ENCODE measurements at regions not wholly inside any gene's neighbourhood (a gene's known extent, or its start where the extent isn't known, plus 50 kb on each side); places are given as distances from the start of the nearest gene placed in this dataset.

DNA sequence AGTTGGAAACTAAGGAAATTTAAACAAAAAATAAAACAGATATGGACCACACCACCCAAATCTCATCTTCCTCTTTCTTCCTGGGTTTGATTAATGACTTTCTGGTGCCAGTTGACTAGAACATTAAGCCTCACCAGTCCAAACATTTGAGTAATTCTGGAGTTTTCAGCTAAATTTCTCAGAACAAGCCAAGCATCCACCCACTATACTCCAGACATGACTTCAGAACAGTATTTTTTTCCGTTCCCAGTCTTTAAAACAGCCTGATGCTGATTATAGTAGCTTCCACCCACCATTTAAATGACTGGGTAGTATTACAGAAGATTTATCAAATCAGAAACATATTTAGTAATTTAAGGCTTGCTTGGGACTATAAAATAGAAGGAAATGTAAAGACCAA, 230.9 kb upstream of the UBASH3B start:
- TF ChIP-seq, protein P1, sequence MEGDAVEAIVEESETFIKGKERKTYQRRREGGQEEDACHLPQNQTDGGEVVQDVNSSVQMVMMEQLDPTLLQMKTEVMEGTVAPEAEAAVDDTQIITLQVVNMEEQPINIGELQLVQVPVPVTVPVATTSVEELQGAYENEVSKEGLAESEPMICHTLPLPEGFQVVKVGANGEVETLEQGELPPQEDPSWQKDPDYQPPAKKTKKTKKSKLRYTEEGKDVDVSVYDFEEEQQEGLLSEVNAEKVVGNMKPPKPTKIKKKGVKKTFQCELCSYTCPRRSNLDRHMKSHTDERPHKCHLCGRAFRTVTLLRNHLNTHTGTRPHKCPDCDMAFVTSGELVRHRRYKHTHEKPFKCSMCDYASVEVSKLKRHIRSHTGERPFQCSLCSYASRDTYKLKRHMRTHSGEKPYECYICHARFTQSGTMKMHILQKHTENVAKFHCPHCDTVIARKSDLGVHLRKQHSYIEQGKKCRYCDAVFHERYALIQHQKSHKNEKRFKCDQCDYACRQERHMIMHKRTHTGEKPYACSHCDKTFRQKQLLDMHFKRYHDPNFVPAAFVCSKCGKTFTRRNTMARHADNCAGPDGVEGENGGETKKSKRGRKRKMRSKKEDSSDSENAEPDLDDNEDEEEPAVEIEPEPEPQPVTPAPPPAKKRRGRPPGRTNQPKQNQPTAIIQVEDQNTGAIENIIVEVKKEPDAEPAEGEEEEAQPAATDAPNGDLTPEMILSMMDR (IDR thresholded peaks at IDR 0.05) = no peak
- TF ChIP-seq POLR2AphosphoS5 (IDR thresholded peaks at IDR 0.05) (no peak), EP300 (IDR thresholded peaks at IDR 0.05) (no peak)

All from stomach (tissue), 4 donors.